ENCODE measurements at regions not wholly inside any gene's neighbourhood (a gene's known extent, or its start where the extent isn't known, plus 50 kb on each side); places are given as distances from the start of the nearest gene placed in this dataset.
A peak's percentile ranks its signal among the peaks of the same experiment; 100 is the strongest.
"Not testable (repeated sequence)": the region's sequence is repeated elsewhere in the genome, so short reads cannot be mapped to it uniquely, and the experiment has no call there.

- DNase-seq; H3K27me3 Mint-ChIP-seq; ATAC-seq (ENCODE audit: low read depth); H3K4me1 Mint-ChIP-seq; POLR2A ChIA-PET; H3K4me3 Mint-ChIP-seq; H3K27ac Mint-ChIP-seq; H3K9me3 Mint-ChIP-seq; H3K36me3 Mint-ChIP-seq: not testable (repeated sequence)
These were observed 2777.4 kb upstream of the TPTE start for GRCh38 chr21:7743940-7744339.

- H3K4me1 Mint-ChIP-seq, H3K4me3 Mint-ChIP-seq, H3K27ac Mint-ChIP-seq, H3K36me3 Mint-ChIP-seq, H3K9me3 Mint-ChIP-seq, DNase-seq, POLR2A ChIA-PET, H3K27me3 Mint-ChIP-seq: not testable (repeated sequence)
- ATAC-seq (ENCODE audit: low read depth): peak; percentile 98
These were observed 2776.8 kb upstream of the TPTE start for GRCh38 chr21:7744406-7745099.

- H3K36me3 Mint-ChIP-seq, H3K27me3 Mint-ChIP-seq, DNase-seq, H3K4me3 Mint-ChIP-seq, H3K27ac Mint-ChIP-seq, H3K4me1 Mint-ChIP-seq, POLR2A ChIA-PET, H3K9me3 Mint-ChIP-seq: not testable (repeated sequence)
- peak; percentile 82 for ATAC-seq (ENCODE audit: low read depth)
These were observed 2776.3 kb upstream of the TPTE start for GRCh38 chr21:7745100-7745450.

- POLR2A ChIA-PET, H3K4me3 Mint-ChIP-seq, DNase-seq: not testable (repeated sequence)
These were observed 2773.4 kb upstream of the TPTE start for GRCh38 chr21:7747964-7748363.

GRCh38 chr21:7752611-7753010 lies 2768.8 kb upstream of the TPTE start:
- DNase-seq; POLR2A ChIA-PET; H3K4me3 Mint-ChIP-seq; H3K27ac Mint-ChIP-seq; H3K36me3 Mint-ChIP-seq; H3K27me3 Mint-ChIP-seq; ATAC-seq (ENCODE audit: low read depth); H3K4me1 Mint-ChIP-seq; H3K9me3 Mint-ChIP-seq: not testable (repeated sequence)

More at GRCh38 chr21:7747964-7748363, 2773.4 kb upstream of the TPTE start:
- H3K27me3 Mint-ChIP-seq; H3K4me1 Mint-ChIP-seq; ATAC-seq (ENCODE audit: low read depth); H3K36me3 Mint-ChIP-seq; H3K9me3 Mint-ChIP-seq; H3K27ac Mint-ChIP-seq: not testable (repeated sequence)

GRCh38 chr21:7753380-7753877 lies 2768.0 kb upstream of the TPTE start:
- POLR2A ChIA-PET; H3K27ac Mint-ChIP-seq; ATAC-seq (ENCODE audit: low read depth): not testable (repeated sequence)

GRCh38 chr21:7769985-7770384 lies 2751.4 kb upstream of the TPTE start:
- ATAC-seq (ENCODE audit: low read depth); H3K27me3 Mint-ChIP-seq; H3K4me1 Mint-ChIP-seq; H3K36me3 Mint-ChIP-seq; DNase-seq; H3K27ac Mint-ChIP-seq; H3K9me3 Mint-ChIP-seq; H3K4me3 Mint-ChIP-seq; POLR2A ChIA-PET: not testable (repeated sequence)

More at GRCh38 chr21:7753380-7753877, 2768.0 kb upstream of the TPTE start:
- not testable (repeated sequence) for H3K9me3 Mint-ChIP-seq, H3K4me3 Mint-ChIP-seq, H3K4me1 Mint-ChIP-seq, H3K27me3 Mint-ChIP-seq, H3K36me3 Mint-ChIP-seq
- peak; percentile 0 for DNase-seq

GRCh38 chr21:7774219-7774618 lies 2747.2 kb upstream of the TPTE start:
- H3K4me3 Mint-ChIP-seq; ATAC-seq (ENCODE audit: low read depth); H3K36me3 Mint-ChIP-seq; H3K4me1 Mint-ChIP-seq; H3K9me3 Mint-ChIP-seq; DNase-seq; POLR2A ChIA-PET; H3K27ac Mint-ChIP-seq; H3K27me3 Mint-ChIP-seq: not testable (repeated sequence)

GRCh38 chr21:7775327-7775984 lies 2745.9 kb upstream of the TPTE start:
- H3K4me1 Mint-ChIP-seq; H3K36me3 Mint-ChIP-seq; H3K9me3 Mint-ChIP-seq; ATAC-seq (ENCODE audit: low read depth); POLR2A ChIA-PET; H3K27me3 Mint-ChIP-seq: not testable (repeated sequence)
- peak; percentile 1 for DNase-seq
- Mint-ChIP-seq H3K27ac (peak overlapping the region; percentile 83), H3K4me3 (peak overlapping the region; percentile 29)

- H3K27ac Mint-ChIP-seq: peak overlapping the region; percentile 83
- POLR2A ChIA-PET: not testable (repeated sequence)
These were observed 2745.3 kb upstream of the TPTE start for GRCh38 chr21:7776035-7776434.

GRCh38 chr21:7776622-7777021 lies 2744.8 kb upstream of the TPTE start:
- H3K4me3 Mint-ChIP-seq; H3K36me3 Mint-ChIP-seq; ATAC-seq (ENCODE audit: low read depth); DNase-seq; H3K9me3 Mint-ChIP-seq; H3K4me1 Mint-ChIP-seq; POLR2A ChIA-PET; H3K27ac Mint-ChIP-seq; H3K27me3 Mint-ChIP-seq: not testable (repeated sequence)

More at GRCh38 chr21:7776035-7776434, 2745.3 kb upstream of the TPTE start:
- not testable (repeated sequence) for H3K9me3 Mint-ChIP-seq; H3K4me1 Mint-ChIP-seq; H3K27me3 Mint-ChIP-seq; H3K36me3 Mint-ChIP-seq; ATAC-seq (ENCODE audit: low read depth); DNase-seq
- peak overlapping the region; percentile 29 for H3K4me3 Mint-ChIP-seq

- H3K9me3 Mint-ChIP-seq; ATAC-seq (ENCODE audit: low read depth); H3K4me1 Mint-ChIP-seq; H3K4me3 Mint-ChIP-seq; DNase-seq; H3K36me3 Mint-ChIP-seq; H3K27ac Mint-ChIP-seq; POLR2A ChIA-PET; H3K27me3 Mint-ChIP-seq: not testable (repeated sequence)
These were observed 2744.1 kb upstream of the TPTE start for GRCh38 chr21:7777289-7777688.

- H3K4me1 Mint-ChIP-seq; DNase-seq; H3K27ac Mint-ChIP-seq; ATAC-seq (ENCODE audit: low read depth); H3K9me3 Mint-ChIP-seq; POLR2A ChIA-PET; H3K36me3 Mint-ChIP-seq; H3K4me3 Mint-ChIP-seq; H3K27me3 Mint-ChIP-seq: not testable (repeated sequence)
These were observed 2733.8 kb upstream of the TPTE start for GRCh38 chr21:7787427-7788078.

- H3K36me3 Mint-ChIP-seq, H3K4me1 Mint-ChIP-seq, POLR2A ChIA-PET: not testable (repeated sequence)
These were observed 2727.6 kb upstream of the TPTE start for GRCh38 chr21:7793797-7794196.

More at GRCh38 chr21:7793797-7794196, 2727.6 kb upstream of the TPTE start:
- not testable (repeated sequence) for H3K27ac Mint-ChIP-seq; H3K4me3 Mint-ChIP-seq; H3K27me3 Mint-ChIP-seq; ATAC-seq (ENCODE audit: low read depth); DNase-seq; H3K9me3 Mint-ChIP-seq

Data from activated naive CD8-positive, alpha-beta T cell treated with anti-CD3 and anti-CD28 coated beads, Interleukin-2, amount 10 ng/mL, durations not matched to agents 7 days and 5 days (primary cell).